GM12892 (cell line): ENCODE measurements at regions not wholly inside any gene's neighbourhood (a gene's known extent, or its start where the extent isn't known, plus 50 kb on each side); places are given as distances from the start of the nearest gene placed in this dataset.
"Not testable (repeated sequence)": the region's sequence is repeated elsewhere in the genome, so short reads cannot be mapped to it uniquely, and the experiment has no call there.

Experiments
- DNase-seq: peaks from one replicate; pipeline ENCODE4 v3.0.0; 2011; ENCODE audit not compliant: insufficient read length
- FAIRE-seq: peaks from 2 replicates; lab custom pipeline; 2011; peaks lifted over from hg19 to GRCh38; lab: Jason Lieb, UNC

DNA sequence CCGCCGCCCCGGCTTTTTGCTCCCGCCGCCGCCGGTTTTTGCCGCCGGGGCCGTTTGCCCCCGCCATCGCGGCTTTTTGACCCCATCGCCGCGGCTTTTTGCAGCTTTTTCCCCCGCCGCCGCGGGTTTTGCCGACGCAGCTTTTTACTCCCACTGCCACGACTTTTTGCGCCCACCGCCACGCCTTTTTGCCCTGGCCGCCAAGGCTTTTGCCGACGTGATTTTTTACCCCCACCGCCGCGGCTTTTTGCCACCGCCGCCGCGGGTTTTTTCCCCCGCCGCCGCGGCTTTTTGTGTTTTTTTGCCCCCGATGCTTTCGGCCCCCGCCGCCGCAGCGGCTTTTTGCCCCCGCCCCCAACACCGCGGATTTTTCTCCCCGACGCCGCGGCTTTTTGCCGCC is 5001.9 kb upstream of the OR11H1 start:
- DNase-seq, FAIRE-seq: not testable (repeated sequence)

GRCh38 chr22:10531141-10531540 is 4996.9 kb upstream of the OR11H1 start:
- FAIRE-seq, DNase-seq: not testable (repeated sequence)

DNA sequence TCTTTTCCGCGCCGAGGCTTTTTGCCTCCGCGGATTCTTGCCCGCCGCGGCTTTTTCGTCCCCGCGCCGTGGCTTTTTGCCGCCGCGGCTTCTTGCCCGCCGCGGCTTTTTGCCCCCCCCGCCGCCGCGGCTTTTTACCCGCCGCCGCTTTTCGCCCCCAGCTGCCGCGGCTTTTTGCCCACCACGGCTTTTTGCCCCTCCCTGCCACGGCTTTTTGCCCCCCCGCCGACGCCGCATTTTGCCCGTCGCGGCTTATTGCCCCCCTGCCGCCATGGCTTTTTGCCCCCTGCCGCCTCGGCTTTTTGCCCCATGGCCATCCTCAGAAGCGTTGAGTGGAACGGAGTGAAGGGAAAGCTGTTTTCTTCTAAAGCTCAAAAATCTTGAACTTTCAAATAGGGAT is 4955.5 kb upstream of the OR11H1 start:
- FAIRE-seq, DNase-seq: not testable (repeated sequence)

DNA sequence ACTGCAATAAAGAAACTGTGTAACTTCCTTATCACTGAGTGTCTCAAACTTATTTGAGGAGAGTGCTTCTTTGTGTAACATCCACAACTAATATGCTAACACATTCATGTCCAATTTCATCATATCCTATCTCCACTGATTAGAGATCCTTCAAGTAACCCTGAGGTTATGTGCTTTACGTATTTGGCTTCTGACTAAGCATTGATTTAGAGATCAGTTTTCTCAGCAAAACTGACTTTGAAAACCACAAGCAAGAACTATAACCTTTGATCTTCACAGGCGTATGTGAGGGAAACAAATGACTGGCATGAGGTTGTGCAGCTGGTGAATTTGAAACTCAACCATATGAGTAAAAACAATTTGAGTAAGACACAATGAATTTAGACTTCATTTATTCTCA is 4926.9 kb upstream of the OR11H1 start:
- DNase-seq: not testable (repeated sequence)

DNA sequence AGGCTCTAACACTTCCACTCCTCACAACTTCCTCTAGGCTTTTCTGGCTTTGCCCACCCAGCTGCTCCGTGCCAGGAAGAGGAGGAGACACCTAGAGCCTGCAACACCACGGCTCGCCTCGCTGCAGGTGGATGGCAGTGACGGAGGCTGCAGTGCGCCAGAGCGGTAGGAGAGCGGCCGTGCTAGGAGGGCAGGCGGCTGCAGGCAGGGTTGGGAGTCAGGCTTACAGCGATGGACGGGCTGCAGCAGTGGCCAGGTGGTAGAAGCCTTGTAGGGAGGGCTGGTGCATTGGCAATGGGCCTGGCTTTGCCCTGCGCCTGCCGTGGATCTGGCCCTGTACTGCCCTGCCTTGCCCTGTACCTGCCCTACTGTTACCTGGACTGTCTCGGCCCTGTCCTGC is 4896.0 kb upstream of the OR11H1 start:
- DNase-seq, FAIRE-seq: not testable (repeated sequence)

More for the DNA sequence above, 4926.9 kb upstream of the OR11H1 start:
- not testable (repeated sequence) for FAIRE-seq

DNA sequence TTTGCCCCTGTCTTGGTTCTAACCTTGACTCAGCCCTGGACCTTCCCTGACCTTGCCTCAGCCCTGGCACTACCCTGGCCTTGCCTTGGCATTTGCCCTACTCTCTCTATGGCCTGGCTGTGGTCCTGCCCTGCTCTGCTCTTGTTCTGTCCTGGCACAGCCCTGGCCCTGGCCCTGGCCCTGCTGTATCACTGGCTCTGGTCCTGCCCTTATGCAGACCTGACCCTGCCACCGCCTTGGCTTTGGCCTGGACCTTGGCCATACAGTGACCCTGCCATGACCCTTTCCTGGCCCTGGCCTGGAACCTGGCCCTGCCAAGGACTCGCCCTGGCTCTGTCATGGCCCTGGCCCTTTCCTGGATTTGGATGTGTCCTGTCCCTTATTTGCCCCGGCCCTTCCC is 4892.7 kb upstream of the OR11H1 start:
- DNase-seq, FAIRE-seq: not testable (repeated sequence)

DNA sequence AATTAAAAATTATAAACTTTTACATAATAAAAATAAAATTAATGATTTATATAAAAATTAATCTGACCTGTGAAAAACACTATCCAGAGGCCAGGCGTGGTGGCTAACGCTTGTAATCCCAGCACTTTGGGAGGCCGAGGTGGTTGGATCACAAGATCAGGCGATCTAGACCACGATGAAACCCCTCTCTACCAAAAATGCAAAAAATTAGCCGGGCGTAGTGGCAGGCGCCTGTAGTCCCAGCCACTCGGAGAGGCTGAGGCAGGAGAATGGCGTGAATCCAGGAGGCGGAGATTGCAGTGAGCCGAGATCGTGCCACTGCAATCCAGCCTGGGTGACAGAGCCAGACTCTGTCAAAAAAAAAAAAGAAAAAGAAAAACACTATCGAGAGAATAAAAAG is 4865.2 kb upstream of the OR11H1 start:
- not testable (repeated sequence) for FAIRE-seq, DNase-seq

DNA sequence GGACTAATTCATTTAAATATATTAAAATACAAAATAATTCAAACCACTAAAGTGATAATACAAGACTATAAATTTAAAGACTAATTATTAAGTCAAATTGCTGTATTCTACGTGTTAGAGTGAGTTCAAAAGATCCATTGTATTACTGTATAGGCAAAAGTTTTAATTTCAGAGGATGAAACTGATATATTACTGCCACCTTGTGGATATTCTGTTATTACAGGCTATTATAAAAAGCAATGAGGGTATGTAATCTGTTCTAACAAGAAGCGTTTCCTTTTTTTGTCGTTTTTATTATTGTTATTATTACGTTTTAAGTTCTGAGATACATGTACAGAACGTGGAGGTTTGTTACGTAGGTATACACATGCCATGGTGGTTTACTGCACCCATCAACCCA is 4854.9 kb upstream of the OR11H1 start:
- DNase-seq, FAIRE-seq: not testable (repeated sequence)

- not testable (repeated sequence) for FAIRE-seq, DNase-seq
These were observed 4849.3 kb upstream of the OR11H1 start for GRCh38 chr22:10678720-10679119.

DNA sequence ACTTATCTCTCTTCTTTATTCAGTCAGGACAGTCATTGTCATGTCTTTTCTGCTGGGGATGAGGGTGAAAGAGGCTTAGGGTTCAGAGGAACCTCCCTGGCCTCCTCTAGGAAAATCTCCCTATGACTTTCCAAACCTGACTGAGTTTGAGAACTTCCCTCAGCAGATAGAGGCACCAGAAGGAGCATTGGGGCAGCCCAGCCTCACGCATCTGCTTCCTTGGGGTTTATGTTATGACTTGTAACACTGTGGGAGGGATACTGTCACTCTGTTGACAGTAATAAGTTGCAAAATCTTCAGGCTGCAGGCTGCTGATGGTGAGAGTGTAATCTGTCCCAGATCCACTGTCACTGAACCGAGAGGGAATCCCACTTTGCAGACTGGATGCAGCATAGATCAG is 4842.6 kb upstream of the OR11H1 start:
- not testable (repeated sequence) for FAIRE-seq, DNase-seq

DNA sequence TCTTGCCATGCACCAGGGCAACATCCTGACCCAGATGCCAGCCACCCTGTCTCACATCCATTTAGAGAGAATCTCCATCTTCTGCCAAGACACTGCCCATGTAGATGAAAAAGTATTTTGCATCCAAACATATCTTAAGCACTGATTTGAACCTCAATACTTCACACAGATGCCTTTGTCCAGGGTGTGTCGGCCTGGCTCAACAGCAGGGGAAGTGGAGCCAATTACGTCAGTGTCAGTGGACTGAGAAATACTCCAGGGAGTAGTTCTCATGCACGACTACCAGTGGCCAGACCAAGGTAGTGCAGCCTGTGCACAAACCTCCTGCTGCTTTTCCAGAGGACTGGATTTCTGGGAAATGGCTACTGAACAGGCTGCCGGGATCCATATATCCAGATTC is 4840.7 kb upstream of the OR11H1 start:
- DNase-seq, FAIRE-seq: not testable (repeated sequence)

GRCh38 chr22:10698836-10699235 is 4829.2 kb upstream of the OR11H1 start:
- not testable (repeated sequence) for DNase-seq, FAIRE-seq

DNA sequence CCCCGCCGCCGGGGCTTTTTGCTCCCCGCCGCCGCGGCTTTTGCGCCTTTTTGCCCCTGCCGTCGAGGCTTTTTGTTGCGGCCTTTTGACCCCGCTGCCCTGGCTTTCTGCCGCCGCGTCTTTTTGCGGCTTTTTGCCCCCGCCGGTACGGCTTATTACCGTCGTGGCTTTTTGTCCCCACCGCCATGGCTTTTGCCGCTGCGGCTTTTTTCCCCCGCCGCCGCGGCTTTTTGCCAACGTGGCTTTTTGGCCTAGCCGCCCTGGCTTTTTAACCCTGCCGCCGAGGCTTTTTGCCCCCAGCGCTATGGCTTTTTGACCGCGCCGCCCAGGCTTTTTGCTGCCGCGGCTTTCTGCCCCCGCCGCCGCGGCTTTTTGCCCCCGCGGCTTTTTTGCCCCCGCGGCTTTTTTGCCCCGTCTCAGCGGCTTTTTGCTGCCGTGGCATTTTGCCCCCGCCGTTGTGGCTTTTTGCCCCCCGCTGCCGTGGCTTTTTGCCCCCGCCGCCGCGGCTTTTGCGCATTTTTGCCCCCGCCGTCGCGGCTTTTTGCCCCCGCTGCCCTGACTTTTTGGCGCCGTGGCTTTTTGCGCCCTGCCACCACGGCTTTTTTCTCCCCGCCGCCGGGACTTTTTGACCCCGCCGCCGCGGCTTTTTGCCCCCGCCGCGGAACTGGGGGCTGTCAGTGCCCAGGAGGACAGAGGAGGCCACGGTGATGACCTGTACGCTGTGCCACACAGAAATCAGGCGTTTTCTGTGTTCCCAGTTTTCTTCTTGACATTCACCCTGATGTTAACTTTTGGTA is 4828.5 kb upstream of the OR11H1 start:
- not testable (repeated sequence) for FAIRE-seq, DNase-seq

GRCh38 chr22:10708175-10708574 is 4819.8 kb upstream of the OR11H1 start:
- FAIRE-seq, DNase-seq: not testable (repeated sequence)

DNA sequence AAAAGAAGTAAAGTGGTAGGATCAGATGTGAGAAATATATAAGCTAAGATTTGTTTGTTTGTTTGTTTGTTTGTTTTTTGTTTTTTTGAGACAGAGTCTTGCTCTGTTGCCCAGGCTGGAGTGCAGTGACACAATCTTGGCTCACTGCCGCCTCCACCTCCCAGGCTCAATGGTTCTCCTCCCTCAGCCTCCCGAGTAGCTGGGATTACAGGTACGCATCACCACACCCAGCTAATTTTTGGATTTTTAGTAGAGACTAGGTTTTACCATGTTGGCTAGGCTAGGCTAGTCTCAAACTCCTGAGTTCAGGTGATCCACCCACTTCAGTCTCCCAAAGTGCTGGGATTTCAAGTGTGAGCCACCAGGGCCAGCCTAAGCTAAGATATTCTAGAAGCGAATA is 4817.1 kb upstream of the OR11H1 start:
- not testable (repeated sequence) for FAIRE-seq, DNase-seq

- not testable (repeated sequence) for FAIRE-seq, DNase-seq
These were observed 4805.2 kb upstream of the OR11H1 start for GRCh38 chr22:10722804-10723203.

GRCh38 chr22:10723966-10724365 is 4804.0 kb upstream of the OR11H1 start:
- FAIRE-seq, DNase-seq: not testable (repeated sequence)
